Mesenchymal stem cell (in vitro differentiated cells and primary cell): ENCODE measurements at regions not wholly inside any gene's neighbourhood (a gene's known extent, or its start where the extent isn't known, plus 50 kb on each side); places are given as distances from the start of the nearest gene placed in this dataset.

ENCODE experiments used
- DNase-seq: peaks from one replicate; pipeline ENCODE4 v3.0.0-alpha.2; 2013
- H2AFZ ChIP-seq: one replicate; pipeline ENCODE4 v1.6.1; 2013; ENCODE audit warnings: low read depth, mild to moderate bottlenecking, control low read depth, inconsistent platforms, low read length, moderate library complexity
- H2AK5ac ChIP-seq: 2 replicates; pipeline ENCODE4 v1.6.1; 2013; ENCODE audit warnings: low read length, moderate library complexity, mild to moderate bottlenecking, inconsistent platforms; ENCODE audit not compliant: severe bottlenecking
- H2BK120ac ChIP-seq: one replicate; pipeline ENCODE4 v1.6.1; 2013; ENCODE audit warnings: low read depth, mild to moderate bottlenecking, inconsistent platforms, low read length, moderate library complexity
- H2BK12ac ChIP-seq, 2 experiments: one replicate each; pipeline ENCODE4 v1.6.1; 2013; ENCODE audit warnings: inconsistent platforms in 2 of 2, low read length in 2 of 2, mild to moderate bottlenecking in 2 of 2, moderate library complexity in 2 of 2, control low read depth in 1 of 2
- H2BK15ac ChIP-seq: one replicate; pipeline ENCODE4 v1.6.1; 2013; ENCODE audit warnings: mild to moderate bottlenecking, low read depth, inconsistent platforms; ENCODE audit not compliant: poor library complexity, severe bottlenecking
- H2BK5ac ChIP-seq: 2 replicates; pipeline ENCODE4 v1.6.1; 2013; ENCODE audit warnings: low read depth, mild to moderate bottlenecking, low read length, control low read depth, inconsistent platforms; ENCODE audit not compliant: poor library complexity, severe bottlenecking
- H3K14ac ChIP-seq, 2 experiments: one replicate each; pipeline ENCODE4 v1.6.1; 2013; ENCODE audit warnings: inconsistent platforms in 2 of 2, low read length in 2 of 2, control low read depth in 1 of 2, mild to moderate bottlenecking in 1 of 2, moderate library complexity in 1 of 2
- H3K18ac ChIP-seq, 2 experiments: one replicate each; pipeline ENCODE4 v1.6.1; 2013; ENCODE audit warnings: inconsistent platforms in 2 of 2, low read length in 2 of 2, control low read depth in 1 of 2, low read depth in 1 of 2, mild to moderate bottlenecking in 1 of 2
- H3K23ac ChIP-seq, 2 experiments: one replicate each; pipeline ENCODE4 v1.6.1; 2013; ENCODE audit warnings: inconsistent platforms in 2 of 2, low read length in 2 of 2, mild to moderate bottlenecking in 2 of 2, moderate library complexity in 2 of 2, control low read depth in 1 of 2
- H3K27ac ChIP-seq: 2 replicates; pipeline ENCODE4 v1.5.1; 2013; ENCODE audit warnings: mild to moderate bottlenecking, moderate library complexity, low read length, control low read depth, inconsistent platforms; ENCODE audit not compliant: poor library complexity, severe bottlenecking
- H3K27me3 ChIP-seq, 2 experiments: 2 replicates each; pipeline versions ENCODE4 v1.6.1 to v1.7.0; 2013; ENCODE audit warnings: low read length in 2 of 2, mild to moderate bottlenecking in 2 of 2, moderate library complexity in 2 of 2, control low read depth in 1 of 2, inconsistent platforms in 1 of 2; ENCODE audit not compliant: control insufficient read depth in 1 of 2, insufficient read depth in 1 of 2
- H3K36me3 ChIP-seq, 2 experiments: 2 replicates each; pipeline versions ENCODE4 v1.6.1 to v1.7.0; 2013; ENCODE audit warnings: low read length in 2 of 2, control low read depth in 1 of 2, inconsistent platforms in 1 of 2, low read depth in 1 of 2, mild to moderate bottlenecking in 1 of 2; ENCODE audit not compliant: insufficient read depth in 2 of 2, control insufficient read depth in 1 of 2
- H3K4ac ChIP-seq, 2 experiments: one replicate each; pipeline ENCODE4 v1.6.1; 2013; ENCODE audit warnings: inconsistent platforms in 2 of 2, low read length in 2 of 2, mild to moderate bottlenecking in 2 of 2, moderate library complexity in 2 of 2, control low read depth in 1 of 2, low read depth in 1 of 2
- H3K4me1 ChIP-seq: 2 replicates; pipeline ENCODE4 v1.6.1; 2013; ENCODE audit warnings: low read depth, low read length, control low read depth; ENCODE audit not compliant: control insufficient read depth, insufficient read depth
- H3K4me2 ChIP-seq: 2 replicates; pipeline ENCODE4 v1.6.1; 2013; ENCODE audit warnings: low read length, mild to moderate bottlenecking, inconsistent platforms; ENCODE audit not compliant: poor library complexity, severe bottlenecking
- H3K4me3 ChIP-seq, 2 experiments: 2 replicates each; pipeline versions ENCODE4 v1.5.1 to v1.7.0; 2013; ENCODE audit warnings: low read length in 2 of 2, mild to moderate bottlenecking in 2 of 2, control low read depth in 1 of 2, low read depth in 1 of 2; ENCODE audit not compliant: insufficient read depth in 1 of 2
- H3K79me1 ChIP-seq: replicated peaks from 2 replicates; pipeline ENCODE4 v1.6.1; 2013; ENCODE audit warnings: mild to moderate bottlenecking, control low read depth, low read length, inconsistent platforms; ENCODE audit not compliant: poor library complexity, severe bottlenecking
- H3K9ac ChIP-seq: 2 replicates; pipeline ENCODE4 v1.7.0; 2013; ENCODE audit warnings: mild to moderate bottlenecking, low read length, moderate library complexity
- H3K9me3 ChIP-seq: 2 replicates; pipeline ENCODE4 v1.7.0; 2013; ENCODE audit warnings: mild to moderate bottlenecking, low read length; ENCODE audit not compliant: control insufficient read depth
- H4K8ac ChIP-seq: one replicate; pipeline ENCODE4 v1.6.1; 2013; ENCODE audit warnings: inconsistent platforms, mild to moderate bottlenecking, low read length, moderate library complexity
- H4K91ac ChIP-seq: one replicate; pipeline ENCODE4 v1.6.1; 2013; ENCODE audit warnings: mild to moderate bottlenecking, low read length, inconsistent platforms
- WGBS: methylation state at CpG from one replicate; pipeline ENCODE4 v1.1.7; 2013; ENCODE audit warnings: mixed read lengths; 5-methylcytosine and 5-hydroxymethylcytosine counted together

- DNase-seq: no peak
- peaks cover 2% of the 10 kb centered on the region for H3K4me1 ChIP-seq
- H3K27ac ChIP-seq: no peak overlapping the region
- no peaks in the 10 kb centered on the region for H3K9me3 ChIP-seq
- H3K4ac ChIP-seq: no peak overlapping the region
- no peak overlapping the region for H2BK5ac ChIP-seq
- H3K36me3 ChIP-seq: no peaks in the 10 kb centered on the region
- 74% methylated on average over 6 of the region's 6 CpGs for WGBS
- H2AK5ac ChIP-seq: no peak overlapping the region
- H4K8ac ChIP-seq: no peak overlapping the region
- H3K23ac ChIP-seq: no peak overlapping the region
- H3K4me2 ChIP-seq: no peak overlapping the region
- no peak overlapping the region for H3K14ac ChIP-seq
- no peak overlapping the region for H2BK120ac ChIP-seq
- H3K9ac ChIP-seq: no peak overlapping the region
- H2BK12ac ChIP-seq: no peak overlapping the region
- no peaks in the 10 kb centered on the region for H3K27me3 ChIP-seq
- no peaks in the 10 kb centered on the region for H3K79me1 ChIP-seq
- no peak overlapping the region for H2BK15ac ChIP-seq
- H3K18ac ChIP-seq: no peak overlapping the region
- H3K4me3 ChIP-seq: no peak overlapping the region
- no peak overlapping the region for H2AFZ ChIP-seq
- no peak overlapping the region for H4K91ac ChIP-seq
These were observed 462.2 kb upstream of the CFAP20DC start for GRCh38 chr3:59512066-59512465.

GRCh38 chr3:59510576-59510975 is 460.8 kb upstream of the CFAP20DC start:
- H3K4me1 ChIP-seq: peaks cover 2% of the 10 kb centered on the region
- H3K14ac ChIP-seq: no peak overlapping the region
- H2BK120ac ChIP-seq: no peak overlapping the region
- H3K27ac ChIP-seq: no peak overlapping the region
- no peaks in the 10 kb centered on the region for H3K27me3 ChIP-seq
- H3K4ac ChIP-seq: no peak overlapping the region
- no peak overlapping the region for H3K4me3 ChIP-seq
- no peak overlapping the region for H2BK5ac ChIP-seq
- no peak overlapping the region for H2AK5ac ChIP-seq
- no peak overlapping the region for H2BK15ac ChIP-seq
- H4K91ac ChIP-seq: no peak overlapping the region
- no peak overlapping the region for H2AFZ ChIP-seq
- no peaks in the 10 kb centered on the region for H3K9me3 ChIP-seq
- H4K8ac ChIP-seq: no peak overlapping the region
- H3K79me1 ChIP-seq: no peaks in the 10 kb centered on the region
- H3K4me2 ChIP-seq: no peak overlapping the region
- no peak overlapping the region for H2BK12ac ChIP-seq
- no peaks in the 10 kb centered on the region for H3K36me3 ChIP-seq
- no peak overlapping the region for H3K23ac ChIP-seq
- 63% methylated on average over 1 of the region's 4 CpGs for WGBS
- H3K18ac ChIP-seq: no peak overlapping the region
- no peak overlapping the region for H3K9ac ChIP-seq
- DNase-seq: peak; percentile 47

GRCh38 chr3:59508273-59508672 is 458.4 kb upstream of the CFAP20DC start:
- H3K27me3 ChIP-seq: no peaks in the 10 kb centered on the region
- no peak overlapping the region for H3K27ac ChIP-seq
- no peak overlapping the region for H3K4ac ChIP-seq
- peak overlapping the region in 1 of 2 experiments; percentile 3 for H2BK12ac ChIP-seq
- no peak overlapping the region for H3K14ac ChIP-seq
- no peak overlapping the region for H3K4me3 ChIP-seq
- H2BK15ac ChIP-seq: no peak overlapping the region
- peak overlapping the region; percentile 27 for H2BK120ac ChIP-seq
- no peak overlapping the region for H2AK5ac ChIP-seq
- H3K4me2 ChIP-seq: no peak overlapping the region
- H3K4me1 ChIP-seq: no peaks in the 10 kb centered on the region
- H4K91ac ChIP-seq: no peak overlapping the region
- H2AFZ ChIP-seq: no peak overlapping the region
- no peak overlapping the region for H3K23ac ChIP-seq
- no peaks in the 10 kb centered on the region for H3K9me3 ChIP-seq
- WGBS: 93% methylated on average over 10 of the region's 10 CpGs
- H3K36me3 ChIP-seq: no peaks in the 10 kb centered on the region
- no peak for DNase-seq
- H3K9ac ChIP-seq: no peak overlapping the region
- H2BK5ac ChIP-seq: no peak overlapping the region
- no peak overlapping the region for H4K8ac ChIP-seq
- no peaks in the 10 kb centered on the region for H3K79me1 ChIP-seq
- no peak overlapping the region for H3K18ac ChIP-seq

GRCh38 chr3:59506191-59506590 is 456.4 kb upstream of the CFAP20DC start:
- H3K9ac ChIP-seq: no peak overlapping the region
- no peaks in the 10 kb centered on the region for H3K36me3 ChIP-seq
- no peak overlapping the region for H3K4me2 ChIP-seq
- H3K4me1 ChIP-seq: no peaks in the 10 kb centered on the region
- no peak for DNase-seq
- no peak overlapping the region for H3K18ac ChIP-seq
- H4K8ac ChIP-seq: no peak overlapping the region
- no peak overlapping the region for H2BK5ac ChIP-seq
- H3K27me3 ChIP-seq: no peaks in the 10 kb centered on the region
- no peak overlapping the region for H3K4ac ChIP-seq
- no peak overlapping the region for H2BK120ac ChIP-seq
- no peak overlapping the region for H3K23ac ChIP-seq
- no peaks in the 10 kb centered on the region for H3K79me1 ChIP-seq
- H4K91ac ChIP-seq: no peak overlapping the region
- no peak overlapping the region for H2BK15ac ChIP-seq
- H3K9me3 ChIP-seq: no peaks in the 10 kb centered on the region
- no peak overlapping the region for H2BK12ac ChIP-seq
- no peak overlapping the region for H2AK5ac ChIP-seq
- no peak overlapping the region for H2AFZ ChIP-seq
- H3K14ac ChIP-seq: no peak overlapping the region
- H3K27ac ChIP-seq: no peak overlapping the region
- no peak overlapping the region for H3K4me3 ChIP-seq
- 64% methylated on average over 5 of the region's 5 CpGs for WGBS
